CD4-positive, CD25-positive, alpha-beta regulatory T cell (primary cell): ENCODE measurements at regions not wholly inside any gene's neighbourhood (a gene's known extent, or its start where the extent isn't known, plus 50 kb on each side); places are given as distances from the start of the nearest gene placed in this dataset.

Source experiments
- ATAC-seq, 2 donors: fragments of 150-1000 bp; cut with Tn5 transposase; one replicate each; pipeline ENCODE4 v1.10.0; 2021; ENCODE audit warnings: low read depth in 2 of 2, moderate number of reproducible peaks in 2 of 2, moderate library complexity in 1 of 2
- DNase-seq, 3 donors: peaks; one replicate each; pipeline versions ENCODE4 v3.0.0 to v3.0.0-alpha.2; 2012 to 2022; ENCODE audit warnings: mixed read lengths in 1 of 3
- H3K27ac ChIP-seq: one replicate; pipeline ENCODE4 v1.7.0; 2013; ENCODE audit warnings: mild to moderate bottlenecking, low read length; ENCODE audit not compliant: insufficient read depth, poor library complexity, severe bottlenecking
- H3K27me3 ChIP-seq: one replicate; pipeline ENCODE4 v1.7.0; 2013; ENCODE audit warnings: low read length; ENCODE audit not compliant: control insufficient read depth, insufficient read depth
- H3K36me3 ChIP-seq: one replicate; pipeline ENCODE4 v1.7.0; 2013; ENCODE audit warnings: mild to moderate bottlenecking, low read length, moderate library complexity; ENCODE audit not compliant: control insufficient read depth, insufficient read depth
- H3K4me1 ChIP-seq: 2 replicates; pipeline ENCODE4 v1.7.0; 2013; ENCODE audit warnings: mild to moderate bottlenecking, low read length; ENCODE audit not compliant: insufficient read depth, control insufficient read depth, poor library complexity, severe bottlenecking
- H3K4me3 ChIP-seq: one replicate; pipeline ENCODE4 v1.7.0; 2013; ENCODE audit warnings: low read depth, mild to moderate bottlenecking, low read length, moderate library complexity
- H3K9me3 ChIP-seq, 2 experiments: 1 replicate in 1 of 2; 2 replicates in 1 of 2; pipeline ENCODE4 v1.7.0; 2013; ENCODE audit warnings: low read length in 2 of 2, mild to moderate bottlenecking in 1 of 2, moderate library complexity in 1 of 2; ENCODE audit not compliant: control insufficient read depth in 2 of 2
- H3K27ac Mint-ChIP-seq, 3 donors: one replicate each; pipeline ENCODE4 v1.8.0; 2020 to 2022; ENCODE audit warnings: mild to moderate bottlenecking in 3 of 3, mixed read lengths in 3 of 3, moderate library complexity in 2 of 3
- H3K27me3 Mint-ChIP-seq: one replicate; pipeline ENCODE4 v1.8.0; 2022; ENCODE audit warnings: mild to moderate bottlenecking, mixed read lengths
- H3K36me3 Mint-ChIP-seq: one replicate; pipeline ENCODE4 v1.8.0; 2020; ENCODE audit warnings: mixed read lengths
- H3K4me1 Mint-ChIP-seq, 4 donors: one replicate each; pipeline ENCODE4 v1.8.0; 2020 to 2022; ENCODE audit warnings: mixed read lengths in 4 of 4, mild to moderate bottlenecking in 1 of 4
- H3K4me3 Mint-ChIP-seq, 4 donors: one replicate each; pipeline ENCODE4 v1.8.0; 2020 to 2022; ENCODE audit warnings: mild to moderate bottlenecking in 4 of 4, mixed read lengths in 4 of 4, moderate library complexity in 3 of 4
- H3K9me3 Mint-ChIP-seq, 7 donors: one replicate each; pipeline ENCODE4 v1.8.0; 2020 to 2022; ENCODE audit warnings: mixed read lengths in 7 of 7, mild to moderate bottlenecking in 3 of 7, moderate library complexity in 2 of 7

- no peaks in the 10 kb centered on the region for H3K36me3 ChIP-seq
- ATAC-seq (no peak), DNase-seq (no peak)
- H3K27me3 ChIP-seq, result no peaks in the 10 kb centered on the region
- no peaks in the 10 kb centered on the region for H3K27me3 Mint-ChIP-seq
- H3K27ac Mint-ChIP-seq, result peak overlapping the region in 1 of 3 donors; percentile 17
- peaks cover 0 to 3% (median 0%) of the 10 kb centered on the region in 7 donors for H3K9me3 Mint-ChIP-seq
- no peaks in the 10 kb centered on the region for H3K9me3 ChIP-seq
- H3K4me1 Mint-ChIP-seq, result peaks cover 0 to 5% (median 0%) of the 10 kb centered on the region in 4 donors
- no peaks in the 10 kb centered on the region for H3K36me3 Mint-ChIP-seq
- no peak overlapping the region for H3K4me3 ChIP-seq
- H3K4me1 ChIP-seq, result no peaks in the 10 kb centered on the region
- H3K4me3 Mint-ChIP-seq, result no peak overlapping the region
- no peak overlapping the region for H3K27ac ChIP-seq
Observed at GRCh38 chr18:22283397-22283796, 114.0 kb downstream of the GATA6 start.

DNA sequence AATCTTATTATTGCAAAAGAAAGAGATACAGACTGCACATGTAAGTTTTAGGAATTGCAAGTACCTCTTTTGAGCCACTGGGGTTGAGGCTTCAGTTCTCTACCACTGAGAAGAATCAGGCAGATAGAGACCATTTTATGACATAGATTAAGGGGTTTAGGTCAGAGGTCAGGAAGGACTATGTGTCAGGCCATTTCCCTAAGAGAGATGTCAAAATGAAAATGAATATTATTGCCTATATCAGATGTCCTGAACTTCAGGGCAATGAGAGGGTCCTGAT is 113.7 kb downstream of the GATA6 start:
- Mint-ChIP-seq H3K9me3 (peaks cover 0 to 3% (median 0%) of the 10 kb centered on the region in 7 donors), H3K27ac (no peak overlapping the region)

GRCh38 chr18:22282311-22283115 is 113.1 kb downstream of the GATA6 start:
- Mint-ChIP-seq H3K27ac (peak overlapping the region in 2 of 3 donors; percentile 27 to 52), H3K27me3 (no peaks in the 10 kb centered on the region), H3K4me3 (no peak overlapping the region), H3K4me1 (peaks cover 0 to 5% (median 0%) of the 10 kb centered on the region in 4 donors), H3K9me3 (peaks cover 0 to 3% (median 0%) of the 10 kb centered on the region in 7 donors), H3K36me3 (no peaks in the 10 kb centered on the region)
- Histone ChIP-seq H3K27ac (no peak overlapping the region), H3K9me3 (no peaks in the 10 kb centered on the region), H3K36me3 (no peaks in the 10 kb centered on the region), H3K4me3 (no peak overlapping the region), H3K27me3 (no peaks in the 10 kb centered on the region), H3K4me1 (no peaks in the 10 kb centered on the region)
- DNase-seq (peak in 2 of 3 donors; percentile 4 to 44), ATAC-seq (peak; percentile 75 to 88)

More for the DNA sequence above, 113.7 kb downstream of the GATA6 start:
- Histone ChIP-seq H3K36me3 (no peaks in the 10 kb centered on the region), H3K27me3 (no peaks in the 10 kb centered on the region), H3K4me3 (no peak overlapping the region), H3K9me3 (no peaks in the 10 kb centered on the region), H3K4me1 (no peaks in the 10 kb centered on the region), H3K27ac (no peak overlapping the region)
- ATAC-seq (no peak), DNase-seq (no peak)
- H3K36me3 Mint-ChIP-seq, result no peaks in the 10 kb centered on the region
- H3K27me3 Mint-ChIP-seq, result no peaks in the 10 kb centered on the region
- peaks cover 0 to 5% (median 0%) of the 10 kb centered on the region in 4 donors for H3K4me1 Mint-ChIP-seq
- no peak overlapping the region for H3K4me3 Mint-ChIP-seq

- no peaks in the 10 kb centered on the region for H3K9me3 ChIP-seq
- peaks cover 0 to 3% (median 0%) of the 10 kb centered on the region in 7 donors for H3K9me3 Mint-ChIP-seq
- H3K36me3 Mint-ChIP-seq, result no peaks in the 10 kb centered on the region
- no peak overlapping the region for H3K27ac ChIP-seq
- no peak for DNase-seq
- no peaks in the 10 kb centered on the region for H3K36me3 ChIP-seq
- H3K4me1 Mint-ChIP-seq, result peaks cover 0 to 2% (median 0%) of the 10 kb centered on the region in 4 donors
- no peaks in the 10 kb centered on the region for H3K4me1 ChIP-seq
- H3K4me3 Mint-ChIP-seq, result no peak overlapping the region
- H3K27ac Mint-ChIP-seq, result no peak overlapping the region
- no peaks in the 10 kb centered on the region for H3K27me3 ChIP-seq
- ATAC-seq, result no peak
- H3K4me3 ChIP-seq, result no peak overlapping the region
- H3K27me3 Mint-ChIP-seq, result no peaks in the 10 kb centered on the region
Observed at GRCh38 chr18:22280453-22280750, 111.0 kb downstream of the GATA6 start.

GRCh38 chr18:22279741-22280452 is 110.5 kb downstream of the GATA6 start:
- Mint-ChIP-seq H3K9me3 (peaks cover 0 to 3% (median 0%) of the 10 kb centered on the region in 7 donors), H3K4me3 (no peak overlapping the region), H3K4me1 (no peaks in the 10 kb centered on the region), H3K36me3 (no peaks in the 10 kb centered on the region), H3K27ac (no peak overlapping the region), H3K27me3 (no peaks in the 10 kb centered on the region)
- ATAC-seq (no peak), DNase-seq (no peak)
- no peaks in the 10 kb centered on the region for H3K9me3 ChIP-seq
- H3K4me1 ChIP-seq, result no peaks in the 10 kb centered on the region
- H3K27ac ChIP-seq, result no peak overlapping the region
- H3K36me3 ChIP-seq, result no peaks in the 10 kb centered on the region
- no peaks in the 10 kb centered on the region for H3K27me3 ChIP-seq
- no peak overlapping the region for H3K4me3 ChIP-seq

GRCh38 chr18:22278798-22279197 is 109.4 kb downstream of the GATA6 start:
- Histone ChIP-seq H3K9me3 (no peaks in the 10 kb centered on the region), H3K27ac (no peak overlapping the region), H3K27me3 (no peaks in the 10 kb centered on the region), H3K4me3 (no peak overlapping the region), H3K36me3 (no peaks in the 10 kb centered on the region), H3K4me1 (no peaks in the 10 kb centered on the region)
- Mint-ChIP-seq H3K27ac (no peak overlapping the region), H3K36me3 (no peaks in the 10 kb centered on the region), H3K4me1 (no peaks in the 10 kb centered on the region), H3K27me3 (no peaks in the 10 kb centered on the region), H3K4me3 (no peak overlapping the region), H3K9me3 (peaks cover 0 to 3% (median 0%) of the 10 kb centered on the region in 7 donors)
- ATAC-seq (no peak), DNase-seq (no peak)

GRCh38 chr18:22277758-22278157 is 108.4 kb downstream of the GATA6 start:
- Mint-ChIP-seq H3K27ac (no peak overlapping the region), H3K9me3 (peaks cover 0 to 3% (median 0%) of the 10 kb centered on the region in 7 donors)

DNA sequence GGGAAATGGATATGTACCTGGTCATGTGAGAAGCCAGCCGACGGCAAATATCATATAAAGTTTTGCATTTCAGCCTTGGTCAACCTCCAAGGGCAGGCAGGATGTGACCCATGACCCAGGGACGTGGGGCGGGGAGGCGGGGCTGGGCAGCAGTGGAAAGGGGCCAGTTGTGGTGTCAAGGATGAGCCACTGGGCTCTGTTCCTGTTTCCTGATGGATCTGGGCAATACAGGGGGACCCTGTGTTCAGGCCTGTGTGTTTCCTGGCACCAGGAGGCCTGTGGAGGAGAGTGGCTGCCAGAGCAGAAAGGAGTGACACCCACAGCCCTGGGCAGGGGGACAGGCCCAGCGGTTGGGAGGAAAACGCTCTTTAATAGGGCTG is 106.9 kb downstream of the GATA6 start:
- Mint-ChIP-seq H3K27ac (no peak overlapping the region), H3K9me3 (peaks cover 0 to 3% (median 0%) of the 10 kb centered on the region in 7 donors), H3K4me3 (no peak overlapping the region), H3K36me3 (no peaks in the 10 kb centered on the region), H3K27me3 (peaks cover 4% of the 10 kb centered on the region), H3K4me1 (no peaks in the 10 kb centered on the region)
- Histone ChIP-seq H3K4me1 (no peaks in the 10 kb centered on the region), H3K4me3 (no peak overlapping the region), H3K27ac (no peak overlapping the region), H3K27me3 (no peaks in the 10 kb centered on the region), H3K9me3 (no peaks in the 10 kb centered on the region), H3K36me3 (no peaks in the 10 kb centered on the region)
- DNase-seq (no peak), ATAC-seq (no peak)

More at GRCh38 chr18:22277758-22278157, 108.4 kb downstream of the GATA6 start:
- Histone ChIP-seq H3K27ac (no peak overlapping the region), H3K9me3 (no peaks in the 10 kb centered on the region), H3K4me3 (no peak overlapping the region), H3K36me3 (no peaks in the 10 kb centered on the region), H3K27me3 (no peaks in the 10 kb centered on the region), H3K4me1 (no peaks in the 10 kb centered on the region)
- Mint-ChIP-seq H3K27me3 (no peaks in the 10 kb centered on the region), H3K4me3 (no peak overlapping the region), H3K36me3 (no peaks in the 10 kb centered on the region), H3K4me1 (no peaks in the 10 kb centered on the region)
- DNase-seq (no peak), ATAC-seq (no peak)
